Tibial nerve (tissue), 3 donors: ENCODE measurements at regions not wholly inside any gene's neighbourhood (a gene's known extent, or its start where the extent isn't known, plus 50 kb on each side); places are given as distances from the start of the nearest gene placed in this dataset.
"Not testable (repeated sequence)": the region's sequence is repeated elsewhere in the genome, so short reads cannot be mapped to it uniquely, and the experiment has no call there.

Experiments
- CTCF ChIP-seq, 5 experiments: fragments of 200-600 bp in 3 of 5; fragments of 450-650 bp in 2 of 5; sonication (generic) in 3 of 5; IDR thresholded peaks; one replicate each; pipeline ENCODE4 v1.5.1; 2016 to 2019; ENCODE audit warnings: antibody characterized with exemption in 5 of 5, mild to moderate bottlenecking in 3 of 5, moderate library complexity in 2 of 5
- POLR2A ChIP-seq, 2 donors: fragments of 450-650 bp; IDR thresholded peaks; one replicate each; pipeline ENCODE4 v1.6.1; 2017; ENCODE audit warnings: antibody characterized with exemption in 2 of 2, mild to moderate bottlenecking in 2 of 2, moderate library complexity in 2 of 2

- not testable (repeated sequence) for TF ChIP-seq CTCF, POLR2A (IDR thresholded peaks at IDR 0.05)
These were observed 188.6 kb upstream of the CDH11 start for GRCh38 chr16:65310491-65310890.
